Heart right ventricle (tissue), 16 donors: ENCODE measurements at regions not wholly inside any gene's neighbourhood (a gene's known extent, or its start where the extent isn't known, plus 50 kb on each side); places are given as distances from the start of the nearest gene placed in this dataset.

ENCODE experiments used
- ATAC-seq, 8 donors: fragments of 200-7000 bp; cut with Tn5 transposase; one replicate each; pipeline ENCODE4 v1.9.1; 2020; ENCODE audit warnings: mild to moderate bottlenecking in 8 of 8, moderate library complexity in 8 of 8, moderate number of reproducible peaks in 1 of 8
- DNase-seq, 2 donors: peaks; one replicate each; pipeline ENCODE4 v3.0.0-alpha.2; 2020
- H3K27ac ChIP-seq, 10 donors: fragments of 200-600 bp; sonication (generic) in 2 of 10; one replicate each; pipeline versions ENCODE4 v1.5.0 to v1.8.0; 2020 to 2022; ENCODE audit warnings: mild to moderate bottlenecking in 3 of 10
- H3K27me3 ChIP-seq, 7 donors: fragments of 200-600 bp; one replicate each; pipeline ENCODE4 v1.8.0; 2021 to 2022; ENCODE audit warnings: mild to moderate bottlenecking in 2 of 7
- H3K36me3 ChIP-seq, 9 donors: fragments of 200-600 bp; sonication (generic) in 1 of 9; one replicate each; pipeline versions ENCODE4 v1.5.0 to v1.8.0; 2020 to 2022; ENCODE audit warnings: mild to moderate bottlenecking in 2 of 9
- H3K4me1 ChIP-seq, 9 donors: fragments of 200-600 bp; sonication (generic) in 1 of 9; one replicate each; pipeline versions ENCODE4 v1.5.0 to v1.8.0; 2020 to 2022; ENCODE audit warnings: mild to moderate bottlenecking in 4 of 9
- H3K4me3 ChIP-seq, 10 donors: fragments of 200-600 bp; sonication (generic) in 2 of 10; one replicate each; pipeline versions ENCODE4 v1.5.0 to v1.8.0; 2020 to 2022; ENCODE audit warnings: mild to moderate bottlenecking in 7 of 10, moderate library complexity in 2 of 10
- H3K9me3 ChIP-seq, 11 donors: fragments of 200-600 bp in 10 of 11; sonication (generic) in 2 of 11; one replicate each; pipeline versions ENCODE4 v1.5.0 to v1.8.0; 2013 to 2022; ENCODE audit warnings: mild to moderate bottlenecking in 2 of 11, control low read depth in 1 of 11, moderate library complexity in 1 of 11
- WGBS, 2 donors: extraction: QIAGEN DNeasy Blood & Tissue Kit; methylation state at CpG; one replicate each; pipeline ENCODE4 v1.1.7; 2013; ENCODE audit warnings: inconsistent platforms in 1 of 2; 5-methylcytosine and 5-hydroxymethylcytosine counted together
- intact Hi-C, 10 donors: fragments of 100-400 bp; cut with DNase I; formaldehyde crosslinking; loops; one replicate each; pipeline versions ENCODE4 v1.11.1 to v1.14.2; 2022
- TF ChIP-seq, protein P1 (sequence below), 9 donors: fragments of 200-600 bp; sonication (generic) in 2 of 9; IDR thresholded peaks; one replicate each; pipeline versions ENCODE4 v1.5.0 to v1.8.0; 2021 to 2022; ENCODE audit warnings: antibody characterized with exemption in 9 of 9, mild to moderate bottlenecking in 5 of 9, moderate library complexity in 1 of 9
- donor health status: Arrhythmogenic right ventricular cardiomyopathy.
- donor health status: ischemic (EF 13 %, LVEDD 7.1; RV severe dilation, severe dysfunction).
- donor health status: healthy with polysubstance abuse.
- donor health status: DM: no; HTN: yes; CAD: no.
- donor health status: DM: no; HTN: no; CAD: no.
- donor health status: ischemic (EF 25% LVEDD 6.9; RV normal size, moderate dysfunction).
- donor health status: ischemic (EF 25% LVEDD 5.7; RV mildly dilated, moderate dysfunction).
- donor health status: healthy.
- donor health status: DM: yes; HTN: yes; CAD: no.
- donor health status: Ischemic cardiomyopathy.
- donor health status: ischemic (EF 35%, LVEDD 5.7; RV mildly dilated, moderate dysfunction).
- donor health status: nonischemic (EF 11% LVEDD 7.7; RV severe dilation, severe dysfunction).
- donor health status: DM: yes; HTN: yes; CAD: no.
- donor health status: PGD.
- donor health status: ischemic (EF 29% LVEDD 5.4; RV normal size, mild dysfunction).
- donor health status: nonischemic (EF 23%, LVEDD 6.1; RV moderate dilation, normal function).

DNA sequence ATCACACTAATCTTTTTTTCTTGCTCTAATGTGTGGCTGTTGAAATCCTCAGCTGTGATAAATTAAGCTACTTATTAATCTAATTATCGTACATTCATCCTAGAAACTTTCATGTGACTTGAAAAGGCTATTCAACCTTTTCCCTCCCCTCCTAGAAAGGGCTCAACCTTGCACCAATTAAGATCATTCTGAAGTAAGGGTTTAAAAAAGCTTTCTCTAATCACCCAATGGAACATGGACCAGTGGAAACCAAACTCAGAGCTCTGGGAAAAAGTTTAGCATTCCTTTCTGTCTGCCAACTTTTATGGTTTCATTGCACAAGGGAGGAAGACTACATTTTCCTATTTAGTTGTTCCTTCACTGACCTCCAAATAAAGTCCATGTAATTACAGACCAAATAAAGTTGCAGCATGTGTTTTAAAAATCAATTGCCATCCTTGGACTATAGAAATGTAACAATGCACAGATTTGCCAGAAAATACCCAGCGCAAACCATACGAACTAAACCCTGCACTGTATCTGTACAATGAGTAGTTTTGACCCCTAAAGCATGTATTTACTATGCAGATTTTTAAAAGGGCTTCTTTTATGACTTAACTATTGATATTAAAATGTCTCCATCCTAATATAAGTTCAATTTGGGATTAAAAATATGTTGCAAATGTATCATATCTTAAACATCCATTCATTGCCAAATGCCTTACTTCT, 142.6 kb upstream of the OTX2 start:
- no peak for DNase-seq
- H3K4me3 ChIP-seq, result no peak overlapping the region
- 72 to 75% methylated on average over 3 of the region's 3 CpGs for WGBS, 2 donors
- no peak for ATAC-seq
- H3K27ac ChIP-seq, result no peak overlapping the region
- no peaks in the 10 kb centered on the region for H3K36me3 ChIP-seq
- H3K9me3 ChIP-seq, result peaks cover 0 to 2% (median 0%) of the 10 kb centered on the region in 11 donors
- TF ChIP-seq, protein P1, sequence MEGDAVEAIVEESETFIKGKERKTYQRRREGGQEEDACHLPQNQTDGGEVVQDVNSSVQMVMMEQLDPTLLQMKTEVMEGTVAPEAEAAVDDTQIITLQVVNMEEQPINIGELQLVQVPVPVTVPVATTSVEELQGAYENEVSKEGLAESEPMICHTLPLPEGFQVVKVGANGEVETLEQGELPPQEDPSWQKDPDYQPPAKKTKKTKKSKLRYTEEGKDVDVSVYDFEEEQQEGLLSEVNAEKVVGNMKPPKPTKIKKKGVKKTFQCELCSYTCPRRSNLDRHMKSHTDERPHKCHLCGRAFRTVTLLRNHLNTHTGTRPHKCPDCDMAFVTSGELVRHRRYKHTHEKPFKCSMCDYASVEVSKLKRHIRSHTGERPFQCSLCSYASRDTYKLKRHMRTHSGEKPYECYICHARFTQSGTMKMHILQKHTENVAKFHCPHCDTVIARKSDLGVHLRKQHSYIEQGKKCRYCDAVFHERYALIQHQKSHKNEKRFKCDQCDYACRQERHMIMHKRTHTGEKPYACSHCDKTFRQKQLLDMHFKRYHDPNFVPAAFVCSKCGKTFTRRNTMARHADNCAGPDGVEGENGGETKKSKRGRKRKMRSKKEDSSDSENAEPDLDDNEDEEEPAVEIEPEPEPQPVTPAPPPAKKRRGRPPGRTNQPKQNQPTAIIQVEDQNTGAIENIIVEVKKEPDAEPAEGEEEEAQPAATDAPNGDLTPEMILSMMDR (IDR thresholded peaks at IDR 0.05), result no peak
- no peaks in the 10 kb centered on the region for H3K4me1 ChIP-seq
- peaks cover 0 to 34% (median 3%) of the 10 kb centered on the region in 7 donors for H3K27me3 ChIP-seq
- intact Hi-C loops, result no loop called here

DNA sequence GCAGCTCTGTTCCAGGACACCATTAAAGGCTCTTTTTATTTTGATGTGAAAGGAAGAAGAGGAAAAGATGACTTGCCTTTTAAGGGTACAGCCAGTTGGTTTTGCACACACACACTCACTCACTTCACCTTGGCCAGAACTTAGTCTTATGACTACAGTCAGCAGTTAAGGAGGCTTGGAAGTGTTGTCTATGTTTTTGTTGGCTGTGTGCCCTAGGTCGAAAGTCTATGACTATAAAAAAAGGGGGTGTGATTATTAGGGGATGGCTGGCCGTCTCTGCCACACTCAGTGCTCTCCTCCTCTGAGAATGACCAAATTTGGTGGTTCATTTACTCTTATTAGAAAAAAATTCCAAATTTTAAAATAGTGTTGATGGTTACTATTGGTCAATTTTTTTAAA, 139.5 kb upstream of the OTX2 start:
- H3K9me3 ChIP-seq, result peaks cover 0 to 2% (median 0%) of the 10 kb centered on the region in 11 donors
- ATAC-seq, result no peak
- 18 to 22% methylated on average over 2 of the region's 2 CpGs for WGBS, 2 donors
- peaks cover 0 to 36% (median 5%) of the 10 kb centered on the region in 7 donors for H3K27me3 ChIP-seq
- no peaks in the 10 kb centered on the region for H3K36me3 ChIP-seq
- no peak overlapping the region for H3K27ac ChIP-seq
- intact Hi-C loops, result no loop called here
- TF ChIP-seq, protein P1 (IDR thresholded peaks at IDR 0.05), result no peak
- H3K4me3 ChIP-seq, result no peak overlapping the region
- DNase-seq, result no peak
- no peaks in the 10 kb centered on the region for H3K4me1 ChIP-seq

DNA sequence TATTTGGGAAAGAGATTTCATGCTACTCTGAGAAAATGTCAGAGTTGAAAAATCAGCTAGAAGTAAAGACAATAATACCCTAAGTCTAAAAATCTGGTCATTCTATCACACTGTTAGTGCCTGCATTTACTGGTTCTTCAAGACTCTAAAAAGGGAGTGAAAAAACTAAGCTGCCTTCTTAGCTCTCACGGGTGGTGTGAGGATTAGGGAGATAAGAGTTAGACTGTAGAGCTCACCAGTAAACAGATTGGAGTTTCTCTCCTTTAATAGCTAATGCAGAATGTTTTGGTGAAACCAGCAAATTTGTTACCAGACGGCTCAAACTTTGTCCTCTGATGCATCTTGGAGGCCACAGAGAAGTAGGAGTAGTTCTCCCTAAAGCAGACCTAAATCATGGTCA, 135.0 kb upstream of the OTX2 start:
- Histone ChIP-seq H3K36me3 (no peaks in the 10 kb centered on the region), H3K9me3 (peaks cover 0 to 9% (median 0%) of the 10 kb centered on the region in 11 donors), H3K27ac (no peak overlapping the region), H3K4me1 (no peaks in the 10 kb centered on the region), H3K27me3 (peaks cover 0 to 20% (median 0%) of the 10 kb centered on the region in 7 donors), H3K4me3 (no peak overlapping the region)
- TF ChIP-seq, protein P1 (IDR thresholded peaks at IDR 0.05), result no peak
- intact Hi-C loops, result no loop called here
- ATAC-seq (no peak), DNase-seq (no peak)
- WGBS, 2 donors, result 12 to 24% methylated on average over 2 of the region's 2 CpGs

DNA sequence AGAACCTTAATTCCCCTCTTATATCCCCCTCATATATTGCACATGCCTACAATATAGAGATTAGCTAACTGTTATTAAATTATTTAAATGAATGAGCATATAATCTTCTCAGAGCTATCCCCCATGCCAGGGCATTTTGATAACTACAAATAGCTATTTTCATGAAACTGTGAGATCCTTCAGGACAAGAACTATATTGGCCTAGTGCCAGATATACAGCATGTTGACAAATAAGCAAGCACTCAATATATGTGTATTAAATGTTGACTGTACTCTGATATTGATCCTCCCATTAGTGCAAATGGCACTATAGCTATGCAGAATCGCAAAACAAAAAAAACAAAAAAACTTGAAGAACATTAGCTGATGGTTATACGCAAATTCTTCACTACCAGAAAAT, 134.1 kb upstream of the OTX2 start:
- Histone ChIP-seq H3K4me3 (no peak overlapping the region), H3K27ac (no peak overlapping the region), H3K9me3 (peaks cover 0 to 9% (median 0%) of the 10 kb centered on the region in 11 donors), H3K4me1 (no peaks in the 10 kb centered on the region), H3K36me3 (no peaks in the 10 kb centered on the region), H3K27me3 (peaks cover 0 to 15% (median 0%) of the 10 kb centered on the region in 7 donors)
- TF ChIP-seq, protein P1 (IDR thresholded peaks at IDR 0.05), result no peak
- ATAC-seq (no peak), DNase-seq (no peak)
- intact Hi-C loops, result no loop called here
- WGBS, 2 donors, result 90 to 94% methylated on average over 2 of the region's 2 CpGs
